Urinary bladder (tissue), 3 donors: ENCODE measurements at regions not wholly inside any gene's neighbourhood (a gene's known extent, or its start where the extent isn't known, plus 50 kb on each side); places are given as distances from the start of the nearest gene placed in this dataset.
"Not testable (repeated sequence)": the region's sequence is repeated elsewhere in the genome, so short reads cannot be mapped to it uniquely, and the experiment has no call there.

ENCODE experiments used
- DNase-seq: peaks from one replicate; pipeline ENCODE4 v3.0.0-alpha.2; 2015; ENCODE audit errors: extremely low spot score
- H3K27ac ChIP-seq: one replicate; pipeline ENCODE4 v1.5.1; 2013; ENCODE audit warnings: low read depth, mild to moderate bottlenecking, moderate library complexity
- H3K36me3 ChIP-seq: one replicate; pipeline ENCODE4 v1.6.1; 2013; ENCODE audit warnings: mild to moderate bottlenecking, moderate library complexity; ENCODE audit not compliant: insufficient read depth
- H3K4me1 ChIP-seq: one replicate; pipeline ENCODE4 v1.6.1; 2013; ENCODE audit warnings: mild to moderate bottlenecking, moderate library complexity; ENCODE audit not compliant: insufficient read depth
- H3K4me3 ChIP-seq: one replicate; pipeline ENCODE4 v1.5.1; 2013; ENCODE audit warnings: low read depth, low read length
- WGBS: extraction: QIAGEN DNeasy Blood & Tissue Kit; methylation state at CpG from one replicate; pipeline ENCODE4 v1.1.7; 2013; 5-methylcytosine and 5-hydroxymethylcytosine counted together
- donor health status: healthy with polysubstance abuse.
- donor health status: healthy.

- WGBS, result 72% methylated on average over 6 of the region's 6 CpGs
- H3K4me1 ChIP-seq, result peaks cover 2% of the 10 kb centered on the region
- no peak overlapping the region for H3K27ac ChIP-seq
- no peaks in the 10 kb centered on the region for H3K36me3 ChIP-seq
- no peak for DNase-seq
- H3K4me3 ChIP-seq, result no peak overlapping the region
Measured at GRCh38 chr2:16738361-16739225, 73.0 kb upstream of the CYRIA start.

- no peak for DNase-seq
- no peaks in the 10 kb centered on the region for H3K36me3 ChIP-seq
- no peak overlapping the region for H3K4me3 ChIP-seq
- peaks cover 2% of the 10 kb centered on the region for H3K4me1 ChIP-seq
- H3K27ac ChIP-seq, result no peak overlapping the region
- 76% methylated on average over 1 of the region's 1 CpG for WGBS
Measured at GRCh38 chr2:16737812-16738211, 72.2 kb upstream of the CYRIA start.

GRCh38 chr2:16736633-16737032 lies 71.0 kb upstream of the CYRIA start:
- Histone ChIP-seq H3K4me1 (peaks cover 2% of the 10 kb centered on the region), H3K36me3 (no peaks in the 10 kb centered on the region), H3K4me3 (no peak overlapping the region), H3K27ac (no peak overlapping the region)
- no peak for DNase-seq
- 81% methylated on average over 2 of the region's 2 CpGs for WGBS

- Histone ChIP-seq H3K27ac (no peak overlapping the region), H3K36me3 (no peaks in the 10 kb centered on the region), H3K4me1 (no peaks in the 10 kb centered on the region), H3K4me3 (no peak overlapping the region)
- WGBS, result 84% methylated on average over 5 of the region's 5 CpGs
- DNase-seq, result no peak
Measured at GRCh38 chr2:16729335-16729734, 63.7 kb upstream of the CYRIA start.

- no peak overlapping the region for H3K4me3 ChIP-seq
- no peaks in the 10 kb centered on the region for H3K4me1 ChIP-seq
- WGBS, result 61% methylated on average over 4 of the region's 4 CpGs
- H3K27ac ChIP-seq, result no peak overlapping the region
- no peaks in the 10 kb centered on the region for H3K36me3 ChIP-seq
- DNase-seq, result no peak
Measured at GRCh38 chr2:16728351-16729136, 62.9 kb upstream of the CYRIA start.

GRCh38 chr2:16727849-16728248 lies 62.2 kb upstream of the CYRIA start:
- not testable (repeated sequence) for H3K36me3 ChIP-seq, DNase-seq, H3K4me3 ChIP-seq, H3K27ac ChIP-seq, H3K4me1 ChIP-seq
- WGBS, result 52% methylated on average over 2 of the region's 2 CpGs

- no peak overlapping the region for H3K27ac ChIP-seq
- WGBS, result 45% methylated on average over 4 of the region's 4 CpGs
- no peaks in the 10 kb centered on the region for H3K4me1 ChIP-seq
- no peaks in the 10 kb centered on the region for H3K36me3 ChIP-seq
- H3K4me3 ChIP-seq, result no peak overlapping the region
- no peak for DNase-seq
Measured at GRCh38 chr2:16727256-16727655, 61.6 kb upstream of the CYRIA start.

GRCh38 chr2:16726577-16726976 lies 60.9 kb upstream of the CYRIA start:
- Histone ChIP-seq H3K27ac (no peak overlapping the region), H3K36me3 (no peaks in the 10 kb centered on the region), H3K4me1 (no peaks in the 10 kb centered on the region), H3K4me3 (no peak overlapping the region)
- DNase-seq, result no peak
- 94% methylated on average over 4 of the region's 4 CpGs for WGBS

GRCh38 chr2:16726147-16726546 lies 60.5 kb upstream of the CYRIA start:
- no peaks in the 10 kb centered on the region for H3K36me3 ChIP-seq
- DNase-seq, result no peak
- no peaks in the 10 kb centered on the region for H3K4me1 ChIP-seq
- no peak overlapping the region for H3K27ac ChIP-seq
- no peak overlapping the region for H3K4me3 ChIP-seq
- WGBS, result 72% methylated on average over 2 of the region's 2 CpGs

GRCh38 chr2:16725549-16725948 lies 59.9 kb upstream of the CYRIA start:
- no peak overlapping the region for H3K27ac ChIP-seq
- no peak for DNase-seq
- no peaks in the 10 kb centered on the region for H3K4me1 ChIP-seq
- H3K4me3 ChIP-seq, result no peak overlapping the region
- H3K36me3 ChIP-seq, result no peaks in the 10 kb centered on the region
- 65% methylated on average over 9 of the region's 9 CpGs for WGBS

- WGBS, result 45% methylated on average over 9 of the region's 9 CpGs
- H3K4me3 ChIP-seq, result no peak overlapping the region
- no peak overlapping the region for H3K27ac ChIP-seq
- H3K36me3 ChIP-seq, result no peaks in the 10 kb centered on the region
- DNase-seq, result no peak
- no peaks in the 10 kb centered on the region for H3K4me1 ChIP-seq
Measured at GRCh38 chr2:16722677-16723076, 57.0 kb upstream of the CYRIA start.

GRCh38 chr2:16722126-16722525 lies 56.5 kb upstream of the CYRIA start:
- no peaks in the 10 kb centered on the region for H3K36me3 ChIP-seq
- H3K27ac ChIP-seq, result no peak overlapping the region
- no peak overlapping the region for H3K4me3 ChIP-seq
- 57% methylated on average over 1 of the region's 1 CpG for WGBS
- no peaks in the 10 kb centered on the region for H3K4me1 ChIP-seq
- DNase-seq, result no peak

GRCh38 chr2:16721529-16721928 lies 55.9 kb upstream of the CYRIA start:
- not testable (repeated sequence) for H3K27ac ChIP-seq, H3K36me3 ChIP-seq, H3K4me3 ChIP-seq, DNase-seq, H3K4me1 ChIP-seq
- 91% methylated on average over 4 of the region's 4 CpGs for WGBS

- H3K36me3 ChIP-seq, H3K27ac ChIP-seq, DNase-seq, H3K4me1 ChIP-seq, H3K4me3 ChIP-seq: not testable (repeated sequence)
- WGBS, result 80% methylated on average over 3 of the region's 3 CpGs
Measured at GRCh38 chr2:16720737-16721136, 55.1 kb upstream of the CYRIA start.
